ENCODE measurements at regions not wholly inside any gene's neighbourhood (a gene's known extent, or its start where the extent isn't known, plus 50 kb on each side); places are given as distances from the start of the nearest gene placed in this dataset.

DNA sequence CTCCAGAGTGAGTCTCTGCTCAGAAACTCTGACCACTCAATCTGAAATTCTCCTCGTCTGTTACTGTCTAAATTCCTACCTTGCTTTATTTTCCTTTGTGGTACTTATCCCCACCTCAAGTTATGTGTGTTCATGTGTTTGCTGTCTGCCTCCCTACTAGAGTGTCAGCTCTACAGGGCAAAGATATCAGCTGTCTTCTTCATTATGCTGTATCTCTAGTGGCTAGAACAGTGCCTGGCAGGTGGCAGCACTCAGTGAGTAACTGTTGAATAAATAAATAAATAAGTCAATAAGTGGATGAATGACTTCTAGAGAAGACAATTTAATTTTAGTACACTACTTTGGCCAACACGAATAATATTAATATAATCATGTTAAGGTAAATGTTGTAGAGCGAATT, 92.3 kb downstream of the BOD1 start:
- Histone ChIP-seq H3K27me3 (ENCODE audit: control insufficient read depth, insufficient read depth, low read length) (no peaks in the 10 kb centered on the region), H3K4me1 (ENCODE audit: control insufficient read depth, insufficient read depth, low read length) (no peaks in the 10 kb centered on the region), H3K4me3 (ENCODE audit: low read length) (no peak overlapping the region), H3K9ac (ENCODE audit: low read depth, low read length) (no peak overlapping the region), H3K4me2 (ENCODE audit: low read length) (no peak overlapping the region), H3K36me3 (ENCODE audit: insufficient read depth, low read length) (no peaks in the 10 kb centered on the region), H3K9me3 (replicated peaks; ENCODE audit: low read length) (no peaks in the 10 kb centered on the region)

GRCh38 chr5:173523388-173523787, 93.1 kb downstream of the BOD1 start:
- no peaks in the 10 kb centered on the region for H3K36me3 ChIP-seq (ENCODE audit: insufficient read depth, low read length)
- H3K4me1 ChIP-seq (ENCODE audit: control insufficient read depth, insufficient read depth, low read length), result no peaks in the 10 kb centered on the region
- H3K9me3 ChIP-seq (replicated peaks; ENCODE audit: low read length), result no peaks in the 10 kb centered on the region
- no peak overlapping the region for H3K9ac ChIP-seq (ENCODE audit: low read depth, low read length)
- no peak overlapping the region for H3K4me2 ChIP-seq (ENCODE audit: low read length)
- no peaks in the 10 kb centered on the region for H3K27me3 ChIP-seq (ENCODE audit: control insufficient read depth, insufficient read depth, low read length)
- H3K4me3 ChIP-seq (ENCODE audit: low read length), result no peak overlapping the region

- Histone ChIP-seq H3K36me3 (ENCODE audit: insufficient read depth, low read length) (no peaks in the 10 kb centered on the region), H3K4me2 (ENCODE audit: low read length) (no peak overlapping the region), H3K4me1 (ENCODE audit: control insufficient read depth, insufficient read depth, low read length) (no peaks in the 10 kb centered on the region), H3K9ac (ENCODE audit: low read depth, low read length) (no peak overlapping the region), H3K4me3 (ENCODE audit: low read length) (no peak overlapping the region), H3K9me3 (replicated peaks; ENCODE audit: low read length) (no peaks in the 10 kb centered on the region), H3K27me3 (ENCODE audit: control insufficient read depth, insufficient read depth, low read length) (no peaks in the 10 kb centered on the region)
These were observed 93.9 kb downstream of the BOD1 start for GRCh38 chr5:173522518-173522917.

GRCh38 chr5:173518856-173519255, 97.6 kb downstream of the BOD1 start:
- H3K9ac ChIP-seq (ENCODE audit: low read depth, low read length), result no peak overlapping the region
- H3K9me3 ChIP-seq (replicated peaks; ENCODE audit: low read length), result no peaks in the 10 kb centered on the region
- peaks cover 20% of the 10 kb centered on the region for H3K4me1 ChIP-seq (ENCODE audit: control insufficient read depth, insufficient read depth, low read length)
- no peaks in the 10 kb centered on the region for H3K36me3 ChIP-seq (ENCODE audit: insufficient read depth, low read length)
- H3K27me3 ChIP-seq (ENCODE audit: control insufficient read depth, insufficient read depth, low read length), result no peaks in the 10 kb centered on the region
- H3K4me3 ChIP-seq (ENCODE audit: low read length), result no peak overlapping the region
- H3K4me2 ChIP-seq (ENCODE audit: low read length), result no peak overlapping the region

DNA sequence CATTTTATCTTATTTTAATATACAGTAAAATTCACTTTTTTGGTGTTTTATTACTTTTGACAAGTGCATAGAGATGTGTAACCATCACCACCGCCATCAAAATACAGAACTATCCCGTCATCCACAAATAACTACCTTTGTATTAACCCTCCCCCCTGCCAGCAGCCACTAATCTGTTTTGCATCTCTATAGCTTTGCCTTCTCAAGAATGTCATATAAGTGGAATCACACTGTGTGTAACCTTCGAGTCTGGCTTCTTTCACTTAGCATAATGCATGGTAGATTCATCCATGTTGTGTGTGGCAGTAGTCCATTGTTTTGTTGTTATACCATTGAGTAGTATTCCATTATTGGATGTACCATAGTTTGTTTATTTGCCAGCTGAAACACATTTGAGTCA, 98.8 kb downstream of the BOD1 start:
- no peak overlapping the region for H3K4me3 ChIP-seq (ENCODE audit: low read length)
- no peaks in the 10 kb centered on the region for H3K27me3 ChIP-seq (ENCODE audit: control insufficient read depth, insufficient read depth, low read length)
- no peaks in the 10 kb centered on the region for H3K9me3 ChIP-seq (replicated peaks; ENCODE audit: low read length)
- H3K4me1 ChIP-seq (ENCODE audit: control insufficient read depth, insufficient read depth, low read length), result peaks cover 32% of the 10 kb centered on the region
- H3K9ac ChIP-seq (ENCODE audit: low read depth, low read length), result no peak overlapping the region
- H3K4me2 ChIP-seq (ENCODE audit: low read length), result no peak overlapping the region
- H3K36me3 ChIP-seq (ENCODE audit: insufficient read depth, low read length), result no peaks in the 10 kb centered on the region

DNA sequence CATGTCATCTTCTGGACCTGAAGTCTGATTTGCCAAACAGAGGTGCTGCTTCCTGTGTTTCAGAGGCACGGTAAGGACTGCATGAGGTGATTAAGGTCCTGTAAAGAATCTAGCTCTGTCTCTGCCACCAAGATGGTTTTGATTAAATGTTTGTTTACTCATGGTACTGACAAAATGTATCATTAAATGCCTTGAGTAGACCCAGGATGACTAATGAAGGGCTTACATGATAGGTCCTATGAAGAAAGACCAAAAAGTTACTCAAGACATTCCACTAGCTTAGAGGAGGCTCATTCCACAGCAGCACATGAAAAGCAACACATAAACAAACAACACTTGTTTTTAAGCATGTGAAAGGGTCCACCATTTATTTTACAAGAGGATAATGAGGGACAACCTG, 100.9 kb downstream of the BOD1 start:
- Histone ChIP-seq H3K4me2 (ENCODE audit: low read length) (no peak overlapping the region), H3K4me3 (ENCODE audit: low read length) (no peak overlapping the region), H3K36me3 (ENCODE audit: insufficient read depth, low read length) (no peaks in the 10 kb centered on the region), H3K4me1 (ENCODE audit: control insufficient read depth, insufficient read depth, low read length) (peaks cover 36% of the 10 kb centered on the region), H3K27me3 (ENCODE audit: control insufficient read depth, insufficient read depth, low read length) (no peaks in the 10 kb centered on the region), H3K9me3 (replicated peaks; ENCODE audit: low read length) (no peaks in the 10 kb centered on the region), H3K9ac (ENCODE audit: low read depth, low read length) (peak overlapping the region; percentile 9)

GRCh38 chr5:173514661-173515060, 101.8 kb downstream of the BOD1 start:
- H3K9ac ChIP-seq (ENCODE audit: low read depth, low read length), result no peak overlapping the region
- no peak overlapping the region for H3K4me3 ChIP-seq (ENCODE audit: low read length)
- no peaks in the 10 kb centered on the region for H3K27me3 ChIP-seq (ENCODE audit: control insufficient read depth, insufficient read depth, low read length)
- no peaks in the 10 kb centered on the region for H3K36me3 ChIP-seq (ENCODE audit: insufficient read depth, low read length)
- peaks cover 36% of the 10 kb centered on the region for H3K4me1 ChIP-seq (ENCODE audit: control insufficient read depth, insufficient read depth, low read length)
- no peaks in the 10 kb centered on the region for H3K9me3 ChIP-seq (replicated peaks; ENCODE audit: low read length)
- no peak overlapping the region for H3K4me2 ChIP-seq (ENCODE audit: low read length)

DNA sequence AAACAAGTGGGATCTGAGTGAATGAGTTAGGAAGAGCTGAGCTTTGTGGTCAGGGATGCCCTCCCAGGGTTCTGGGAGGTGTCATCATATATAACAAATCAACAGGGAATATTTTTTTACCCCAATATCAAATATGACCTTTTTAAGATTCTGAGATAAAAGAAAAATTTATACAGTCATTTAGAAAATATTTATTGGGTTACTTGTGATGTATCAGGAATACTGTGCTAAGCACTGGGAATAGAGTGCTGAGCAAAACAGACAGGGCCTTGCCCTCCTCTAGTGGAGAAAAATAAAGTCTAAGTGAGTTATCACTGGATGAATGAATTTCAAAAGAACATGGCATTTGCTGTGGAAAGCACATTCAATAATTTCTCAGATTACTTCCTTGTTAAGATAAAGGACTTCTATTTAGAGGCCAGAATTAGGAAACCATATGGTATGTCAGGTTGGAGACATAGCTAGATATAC, 102.9 kb downstream of the BOD1 start:
- Histone ChIP-seq H3K9ac (ENCODE audit: low read depth, low read length) (peak overlapping the region; percentile 54), H3K4me3 (ENCODE audit: low read length) (no peak overlapping the region), H3K4me2 (ENCODE audit: low read length) (peak overlapping the region; percentile 5), H3K27me3 (ENCODE audit: control insufficient read depth, insufficient read depth, low read length) (no peaks in the 10 kb centered on the region), H3K4me1 (ENCODE audit: control insufficient read depth, insufficient read depth, low read length) (peaks cover 36% of the 10 kb centered on the region), H3K9me3 (replicated peaks; ENCODE audit: low read length) (no peaks in the 10 kb centered on the region), H3K36me3 (ENCODE audit: insufficient read depth, low read length) (no peaks in the 10 kb centered on the region)

DNA sequence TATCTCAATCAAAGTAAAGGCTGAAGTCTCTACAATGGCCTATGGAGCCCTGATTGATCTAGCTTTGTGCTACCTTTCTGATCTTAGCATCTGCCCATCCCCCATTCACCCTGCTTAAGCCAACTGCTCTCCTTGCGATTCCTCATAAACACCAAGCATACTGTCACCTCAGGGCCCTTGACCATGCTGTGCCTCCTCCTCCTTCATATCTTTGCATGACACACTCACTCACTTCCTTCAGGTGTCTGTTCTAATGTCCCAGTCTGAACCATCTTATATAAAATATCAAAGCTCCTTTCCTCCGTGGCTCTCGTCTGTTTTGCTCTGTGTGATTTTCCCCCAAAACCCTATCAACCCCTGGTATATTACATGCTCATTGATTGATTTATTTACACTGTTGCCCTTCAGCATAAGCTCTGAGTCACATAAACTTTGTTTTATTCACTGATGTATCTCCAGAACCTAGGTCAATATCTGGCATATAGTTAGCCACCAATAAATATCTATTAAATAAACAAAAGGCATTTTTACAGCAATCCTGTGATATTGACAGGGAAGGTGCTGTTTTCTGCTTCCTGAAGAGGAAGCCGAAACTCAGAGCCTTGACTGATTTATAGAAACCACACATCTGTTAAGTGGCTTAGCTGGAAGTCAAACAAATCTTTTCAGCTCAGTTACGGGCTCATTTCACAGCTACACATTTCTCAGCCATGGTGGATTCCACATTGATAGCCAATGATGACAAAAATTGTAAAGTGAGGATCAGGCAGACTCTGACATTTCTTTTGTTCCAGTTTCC, 103.6 kb downstream of the BOD1 start:
- peak overlapping the region; percentile 54 for H3K9ac ChIP-seq (ENCODE audit: low read depth, low read length)
- peak overlapping the region; percentile 5 for H3K4me2 ChIP-seq (ENCODE audit: low read length)
- H3K4me3 ChIP-seq (ENCODE audit: low read length), result no peak overlapping the region
- no peaks in the 10 kb centered on the region for H3K27me3 ChIP-seq (ENCODE audit: control insufficient read depth, insufficient read depth, low read length)
- H3K36me3 ChIP-seq (ENCODE audit: insufficient read depth, low read length), result no peaks in the 10 kb centered on the region
- H3K4me1 ChIP-seq (ENCODE audit: control insufficient read depth, insufficient read depth, low read length), result peaks cover 36% of the 10 kb centered on the region
- H3K9me3 ChIP-seq (replicated peaks; ENCODE audit: low read length), result no peaks in the 10 kb centered on the region

- H3K36me3 ChIP-seq (ENCODE audit: insufficient read depth, low read length), result no peaks in the 10 kb centered on the region
- H3K4me2 ChIP-seq (ENCODE audit: low read length), result no peak overlapping the region
- H3K4me3 ChIP-seq (ENCODE audit: low read length), result no peak overlapping the region
- H3K9me3 ChIP-seq (replicated peaks; ENCODE audit: low read length), result peaks cover 5% of the 10 kb centered on the region
- no peaks in the 10 kb centered on the region for H3K27me3 ChIP-seq (ENCODE audit: control insufficient read depth, insufficient read depth, low read length)
- H3K4me1 ChIP-seq (ENCODE audit: control insufficient read depth, insufficient read depth, low read length), result peaks cover 17% of the 10 kb centered on the region
- no peak overlapping the region for H3K9ac ChIP-seq (ENCODE audit: low read depth, low read length)
These were observed 107.4 kb downstream of the BOD1 start for GRCh38 chr5:173509060-173509459.

GRCh38 chr5:173507171-173507570, 109.3 kb downstream of the BOD1 start:
- H3K4me1 ChIP-seq (ENCODE audit: control insufficient read depth, insufficient read depth, low read length), result no peaks in the 10 kb centered on the region
- no peaks in the 10 kb centered on the region for H3K27me3 ChIP-seq (ENCODE audit: control insufficient read depth, insufficient read depth, low read length)
- H3K4me2 ChIP-seq (ENCODE audit: low read length), result no peak overlapping the region
- no peaks in the 10 kb centered on the region for H3K36me3 ChIP-seq (ENCODE audit: insufficient read depth, low read length)
- no peak overlapping the region for H3K4me3 ChIP-seq (ENCODE audit: low read length)
- peaks cover 5% of the 10 kb centered on the region for H3K9me3 ChIP-seq (replicated peaks; ENCODE audit: low read length)
- no peak overlapping the region for H3K9ac ChIP-seq (ENCODE audit: low read depth, low read length)

- Histone ChIP-seq H3K4me3 (ENCODE audit: low read length) (no peak overlapping the region), H3K4me2 (ENCODE audit: low read length) (no peak overlapping the region), H3K9ac (ENCODE audit: low read depth, low read length) (no peak overlapping the region), H3K27me3 (ENCODE audit: control insufficient read depth, insufficient read depth, low read length) (no peaks in the 10 kb centered on the region), H3K9me3 (replicated peaks; ENCODE audit: low read length) (peaks cover 5% of the 10 kb centered on the region), H3K36me3 (ENCODE audit: insufficient read depth, low read length) (no peaks in the 10 kb centered on the region), H3K4me1 (ENCODE audit: control insufficient read depth, insufficient read depth, low read length) (peaks cover 8% of the 10 kb centered on the region)
These were observed 110.8 kb downstream of the BOD1 start for GRCh38 chr5:173505634-173506033.

Measured in skeletal muscle satellite cell (primary cell).